Inflammatory macrophage (primary cell): ENCODE measurements at regions not wholly inside any gene's neighbourhood (a gene's known extent, or its start where the extent isn't known, plus 50 kb on each side); places are given as distances from the start of the nearest gene placed in this dataset.
A peak's percentile ranks its signal among the peaks of the same experiment; 100 is the strongest.

ENCODE experiments used
- DNase-seq, 2 donors: peaks; one replicate each; pipeline ENCODE4 v3.0.0-alpha.2; 2020 to 2022

DNA sequence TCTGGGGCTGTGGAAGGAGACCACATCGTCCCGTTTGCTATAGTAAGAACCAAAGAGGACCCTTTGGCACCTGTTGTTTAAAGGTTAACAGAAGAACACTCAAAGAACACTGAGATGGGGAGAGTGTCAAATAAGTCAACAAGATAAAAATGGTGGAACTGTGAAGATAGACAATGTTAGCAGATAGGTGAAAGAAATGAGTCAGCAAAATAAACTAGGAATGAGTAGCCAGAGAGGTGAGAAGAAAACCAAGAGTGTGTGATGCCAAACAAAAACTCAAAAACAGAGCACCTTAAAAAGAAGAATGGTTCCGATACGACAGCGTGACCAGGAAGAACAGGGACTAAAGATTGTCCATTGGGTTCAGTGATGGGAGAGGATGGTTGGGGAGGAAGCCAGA is 74.7 kb upstream of the PIWIL1 start:
- no peak for DNase-seq

DNA sequence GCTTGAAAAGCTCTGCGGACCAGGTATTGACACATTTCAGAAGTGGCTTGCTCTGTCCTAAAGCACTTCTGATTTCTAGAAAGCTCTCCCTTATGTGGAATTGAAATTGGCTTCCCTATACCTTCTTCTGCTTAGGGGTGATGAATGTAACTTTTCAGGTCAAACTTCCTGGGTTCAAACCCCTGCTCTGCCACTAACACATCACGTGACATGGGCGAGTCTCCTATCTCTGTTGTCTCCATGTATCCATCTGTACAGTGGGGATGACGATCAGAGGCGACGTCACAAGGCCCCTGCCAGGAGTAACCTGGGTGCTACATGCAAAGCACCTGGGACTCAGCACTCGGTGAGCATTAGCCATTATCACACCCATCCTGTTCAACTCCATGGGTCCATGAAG is 73.7 kb upstream of the PIWIL1 start:
- no peak for DNase-seq

- DNase-seq, result no peak
Measured at GRCh38 chr12:130266751-130267150, 70.9 kb upstream of the PIWIL1 start.

DNA sequence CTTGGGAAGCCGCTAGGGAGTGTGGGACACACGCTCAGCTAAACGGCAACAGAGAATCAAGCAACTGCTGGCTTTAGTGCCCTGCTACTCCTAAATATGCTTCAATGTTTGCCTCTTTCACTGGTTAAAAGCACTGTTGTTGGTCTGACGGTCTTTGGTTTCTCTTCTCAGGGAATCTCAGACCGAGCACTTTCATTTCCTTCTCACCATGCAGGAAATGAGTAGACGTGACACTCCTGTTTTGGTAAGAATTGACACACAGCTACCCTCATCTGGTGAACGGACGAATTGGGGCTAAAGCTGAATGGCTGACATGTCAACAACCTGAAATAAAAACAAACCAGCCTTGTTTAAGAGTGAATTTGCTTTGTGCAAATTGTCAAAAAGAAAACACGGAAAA is 57.5 kb upstream of the PIWIL1 start:
- DNase-seq, result no peak

DNA sequence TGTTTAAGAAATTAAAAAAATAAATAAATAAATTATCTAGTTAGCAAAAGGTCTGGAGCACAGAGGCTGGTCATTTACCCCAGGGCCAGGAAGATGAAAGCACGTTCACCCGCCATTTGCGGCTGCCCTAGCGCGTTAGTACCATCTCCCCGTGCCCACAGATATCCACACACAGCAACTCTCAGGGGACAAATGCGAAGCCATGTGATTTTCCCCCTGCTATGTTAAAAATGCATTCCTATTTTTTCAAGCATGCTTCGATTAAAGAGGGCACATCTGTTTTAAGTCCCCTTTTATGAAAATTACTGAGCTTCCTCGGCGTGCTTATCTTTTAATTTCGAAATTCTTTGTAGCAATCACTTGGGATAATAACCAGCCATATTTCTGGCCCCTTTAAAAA is 56.9 kb upstream of the PIWIL1 start:
- DNase-seq, result no peak

GRCh38 chr12:130281153-130281799 is 56.4 kb upstream of the PIWIL1 start:
- peak; percentile 13 to 14 for DNase-seq

- DNase-seq, result no peak
Measured at GRCh38 chr12:130286041-130286440, 51.6 kb upstream of the PIWIL1 start.

DNA sequence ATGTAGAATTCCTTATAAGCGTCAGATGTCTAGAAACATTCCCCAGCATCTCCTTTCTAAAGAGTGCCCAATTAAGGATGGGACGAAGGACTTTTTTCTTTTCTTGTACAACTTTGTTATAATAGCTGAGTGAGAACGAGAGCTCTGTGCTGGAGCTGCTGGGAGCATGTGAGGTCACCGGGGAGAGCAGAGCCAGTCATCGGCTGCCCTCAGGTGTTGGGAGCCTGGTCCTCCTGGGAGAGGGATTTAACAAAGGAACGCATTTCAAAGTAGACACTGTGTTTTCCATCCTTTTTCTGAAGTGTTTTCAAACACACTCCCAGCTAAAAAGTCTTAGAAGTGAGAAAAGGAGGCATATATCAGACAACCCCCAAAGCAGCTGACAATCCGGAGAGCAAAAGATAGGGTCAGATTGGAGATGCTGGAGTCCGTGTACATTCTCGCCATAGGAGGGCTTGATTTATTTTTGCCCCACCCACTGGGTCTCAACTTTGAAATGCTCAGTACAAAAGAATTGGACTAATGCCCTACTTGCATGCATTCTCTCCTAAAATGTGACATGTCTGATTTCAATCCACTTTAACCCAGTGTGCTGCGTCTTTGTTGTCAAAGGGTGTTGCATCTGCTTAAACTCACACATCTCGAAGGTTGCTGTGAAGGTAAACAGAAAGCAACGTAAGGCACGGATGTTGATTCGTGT is 50.8 kb upstream of the PIWIL1 start:
- DNase-seq, result no peak
